GM19025 (cell line): ENCODE measurements at regions not wholly inside any gene's neighbourhood (a gene's known extent, or its start where the extent isn't known, plus 50 kb on each side); places are given as distances from the start of the nearest gene placed in this dataset.
A peak's percentile ranks its signal among the peaks of the same experiment; 100 is the strongest.

Source experiments
- ATAC-seq: cut with Tn5 transposase; IDR thresholded peaks from one replicate; pipeline ENCODE4 v1.9.1; 2021; ENCODE audit warnings: mild to moderate bottlenecking, low read depth, moderate library complexity; ENCODE audit not compliant: unreplicated experiment

- no peak for ATAC-seq
Observed at GRCh38 chr22:18731075-18731666, 119.5 kb upstream of the RIMBP3 start.

- ATAC-seq: peak; percentile 96
Observed at GRCh38 chr22:18730410-18730809, 118.7 kb upstream of the RIMBP3 start.
